Mucosa of stomach (tissue), 1 donor: ENCODE measurements at regions not wholly inside any gene's neighbourhood (a gene's known extent, or its start where the extent isn't known, plus 50 kb on each side); places are given as distances from the start of the nearest gene placed in this dataset.
"Not testable (repeated sequence)": the region's sequence is repeated elsewhere in the genome, so short reads cannot be mapped to it uniquely, and the experiment has no call there.

Experiments
- H3K27me3 ChIP-seq: one replicate; pipeline ENCODE4 v1.7.0; 2013; ENCODE audit warnings: mild to moderate bottlenecking, low read length; ENCODE audit not compliant: control insufficient read depth, insufficient read depth
- H3K36me3 ChIP-seq: one replicate; pipeline ENCODE4 v1.7.0; 2013; ENCODE audit warnings: low read length; ENCODE audit not compliant: control insufficient read depth, insufficient read depth
- H3K4me1 ChIP-seq: one replicate; pipeline ENCODE4 v1.7.0; 2013; ENCODE audit warnings: mild to moderate bottlenecking, low read length; ENCODE audit not compliant: control insufficient read depth, insufficient read depth
- H3K4me3 ChIP-seq: one replicate; pipeline ENCODE4 v1.7.0; 2013; ENCODE audit warnings: low read length
- H3K9ac ChIP-seq: one replicate; pipeline ENCODE4 v1.7.0; 2013; ENCODE audit warnings: mild to moderate bottlenecking, low read length, moderate library complexity
- H3K9me3 ChIP-seq: one replicate; pipeline ENCODE4 v1.7.0; 2013; ENCODE audit warnings: mild to moderate bottlenecking, low read length, moderate library complexity; ENCODE audit not compliant: control insufficient read depth
- donor health status: Pancreatic carcinoma.

DNA sequence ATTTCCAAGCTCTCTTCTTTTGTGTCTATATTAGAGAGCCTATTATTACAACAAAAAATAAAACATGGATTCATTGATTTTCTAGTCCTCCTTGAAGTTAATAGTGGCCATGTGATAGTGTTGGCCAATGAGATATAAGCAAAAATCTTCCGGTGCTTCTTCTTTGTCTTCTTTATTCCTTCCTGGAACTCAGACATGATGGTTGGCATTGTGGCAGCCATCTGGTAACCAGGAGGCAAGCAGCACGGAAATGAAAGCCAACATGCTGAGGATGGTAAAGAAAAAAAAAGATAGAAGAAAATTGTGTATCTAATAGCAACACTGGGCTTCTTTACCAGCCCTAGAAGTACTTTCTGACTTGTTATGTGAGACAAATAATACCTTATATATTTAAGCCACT is 50.8 kb upstream of the SEL1L start:
- H3K36me3 ChIP-seq, result no peaks in the 10 kb centered on the region
- H3K27me3 ChIP-seq, result no peaks in the 10 kb centered on the region
- no peaks in the 10 kb centered on the region for H3K9me3 ChIP-seq
- H3K4me1 ChIP-seq, result no peaks in the 10 kb centered on the region
- no peak overlapping the region for H3K9ac ChIP-seq
- no peak overlapping the region for H3K4me3 ChIP-seq

DNA sequence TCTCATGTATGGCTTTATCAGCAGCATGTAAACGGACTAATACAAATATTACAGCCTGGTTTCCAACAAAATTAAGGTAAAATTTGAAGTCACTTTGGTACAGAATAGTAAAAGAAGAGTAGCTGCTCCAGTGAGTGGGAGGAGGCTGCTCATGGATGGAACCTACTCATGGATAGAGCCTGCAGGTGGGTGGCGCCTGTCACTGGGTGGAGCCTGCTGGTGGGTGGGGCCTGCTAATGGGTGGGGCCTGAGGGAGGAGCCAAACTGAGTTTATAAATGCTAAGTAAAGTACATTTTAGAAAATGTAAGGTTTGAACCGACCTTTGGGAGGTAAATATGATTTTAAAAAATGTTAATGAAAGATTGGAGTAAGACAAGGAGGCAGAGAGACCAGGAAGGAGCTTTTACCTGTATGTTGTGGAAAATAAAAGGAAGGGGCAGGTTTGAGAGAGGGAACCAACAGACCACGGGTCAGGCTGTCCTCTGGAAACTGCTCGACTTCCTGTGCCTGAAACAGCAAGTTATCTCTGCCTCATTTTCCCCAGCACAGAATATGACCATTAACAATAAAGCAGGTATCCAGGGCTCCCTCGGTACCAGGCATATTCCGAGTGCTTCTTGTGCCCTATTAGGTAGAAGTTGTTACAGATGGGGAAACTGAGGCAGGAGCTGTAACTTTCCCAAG is 55.9 kb upstream of the SEL1L start:
- Histone ChIP-seq H3K4me1 (no peaks in the 10 kb centered on the region), H3K9me3 (no peaks in the 10 kb centered on the region), H3K9ac (no peak overlapping the region), H3K4me3 (no peak overlapping the region), H3K27me3 (no peaks in the 10 kb centered on the region), H3K36me3 (no peaks in the 10 kb centered on the region)

DNA sequence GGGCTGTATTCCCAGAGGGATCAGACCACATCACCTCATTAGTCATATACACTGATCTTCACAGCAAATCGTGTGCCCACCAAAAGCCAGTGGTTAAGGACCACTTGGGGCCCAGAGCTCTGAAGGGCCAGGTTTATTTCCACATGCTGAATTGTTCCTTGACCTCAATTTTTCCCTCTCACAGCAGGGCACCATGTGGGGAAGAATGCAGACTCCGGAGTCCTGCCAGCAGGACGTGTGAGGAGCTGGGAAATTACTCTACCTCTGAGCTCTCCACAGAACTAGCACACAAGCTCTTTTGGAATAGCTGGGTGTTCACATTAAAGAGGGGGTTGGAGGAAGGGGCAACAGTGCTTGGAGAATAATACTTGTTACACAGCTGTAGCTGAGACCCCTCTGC is 57.6 kb upstream of the SEL1L start:
- H3K27me3 ChIP-seq, result no peaks in the 10 kb centered on the region
- H3K4me3 ChIP-seq, result no peak overlapping the region
- no peak overlapping the region for H3K9ac ChIP-seq
- H3K4me1 ChIP-seq, result no peaks in the 10 kb centered on the region
- no peaks in the 10 kb centered on the region for H3K36me3 ChIP-seq
- H3K9me3 ChIP-seq, result no peaks in the 10 kb centered on the region

DNA sequence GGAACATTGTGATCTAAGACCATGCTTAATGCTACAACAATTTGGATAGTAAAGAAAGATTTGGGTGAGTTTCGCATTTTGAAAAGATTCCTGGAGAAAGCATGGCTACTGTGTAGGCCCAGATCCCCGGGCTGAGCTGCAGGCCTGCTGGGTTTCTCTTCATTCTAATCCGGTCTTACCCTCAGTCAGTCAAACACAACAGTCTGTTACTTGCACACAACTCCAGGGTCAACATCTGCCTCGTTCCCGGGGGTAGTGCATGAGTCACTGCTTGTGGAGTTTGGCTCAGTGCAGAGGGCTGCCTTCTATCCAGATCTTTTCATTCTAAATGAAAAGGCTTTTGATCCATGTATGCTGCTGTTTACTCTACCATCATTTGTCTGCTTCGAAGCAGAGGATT is 60.4 kb upstream of the SEL1L start:
- no peaks in the 10 kb centered on the region for H3K27me3 ChIP-seq
- no peak overlapping the region for H3K9ac ChIP-seq
- H3K4me3 ChIP-seq, result no peak overlapping the region
- no peaks in the 10 kb centered on the region for H3K36me3 ChIP-seq
- no peaks in the 10 kb centered on the region for H3K9me3 ChIP-seq
- H3K4me1 ChIP-seq, result no peaks in the 10 kb centered on the region

DNA sequence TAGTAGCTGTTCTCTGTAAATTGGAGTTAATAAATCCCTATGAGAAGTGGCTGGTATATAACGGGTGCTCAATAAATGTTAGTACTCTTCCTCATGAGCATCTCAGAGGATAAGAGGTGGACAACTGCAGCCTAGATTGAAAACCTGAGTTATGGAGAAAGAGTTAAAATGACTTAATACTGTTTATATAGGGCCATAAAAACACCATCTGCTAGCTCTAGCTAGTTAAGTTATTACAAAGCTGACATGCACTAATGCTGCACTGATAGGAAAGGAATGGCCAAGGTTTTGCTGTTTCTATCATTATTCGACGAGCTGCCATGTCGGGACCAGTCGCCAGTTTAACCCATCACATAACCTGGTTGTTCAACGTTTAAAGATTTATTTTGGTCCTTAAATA is 72.0 kb upstream of the SEL1L start:
- Histone ChIP-seq H3K9me3 (no peaks in the 10 kb centered on the region), H3K4me1 (no peaks in the 10 kb centered on the region), H3K4me3 (no peak overlapping the region), H3K9ac (no peak overlapping the region), H3K36me3 (no peaks in the 10 kb centered on the region), H3K27me3 (no peaks in the 10 kb centered on the region)

DNA sequence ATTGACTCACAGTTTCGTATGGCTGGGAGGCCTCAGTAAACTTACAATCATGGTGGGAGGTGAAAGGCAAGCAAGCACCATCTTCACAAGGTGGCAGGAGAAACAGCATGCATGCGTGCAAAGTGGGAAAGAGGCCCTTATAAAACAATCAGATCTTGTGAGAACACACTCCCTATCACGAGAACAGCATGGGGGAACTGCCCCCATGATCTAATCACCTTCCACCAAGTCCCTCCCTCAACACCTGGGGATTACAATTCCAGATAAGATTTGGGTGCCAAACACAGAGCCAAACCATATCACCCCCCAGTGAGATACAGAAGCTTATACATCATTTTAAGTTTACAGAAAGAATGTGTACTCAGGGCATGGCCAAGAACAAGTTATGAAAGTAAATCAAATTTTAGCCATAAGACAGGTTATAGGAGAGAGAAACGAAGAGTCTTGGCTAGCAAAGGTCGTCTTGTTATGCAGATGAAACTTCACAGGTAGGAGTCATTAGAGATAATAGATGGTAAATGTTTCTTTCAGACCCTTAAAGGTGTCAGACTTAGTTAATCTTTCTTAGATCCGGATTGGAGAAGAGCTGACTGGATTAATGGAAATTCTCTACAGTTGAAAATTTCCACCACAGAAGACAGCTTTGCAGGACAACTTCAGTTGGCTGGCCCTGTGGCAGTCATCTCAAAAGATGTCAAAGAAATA is 79.8 kb upstream of the SEL1L start:
- Histone ChIP-seq H3K27me3 (no peaks in the 10 kb centered on the region), H3K9ac (no peak overlapping the region), H3K36me3 (no peaks in the 10 kb centered on the region), H3K9me3 (no peaks in the 10 kb centered on the region), H3K4me1 (no peaks in the 10 kb centered on the region), H3K4me3 (no peak overlapping the region)

DNA sequence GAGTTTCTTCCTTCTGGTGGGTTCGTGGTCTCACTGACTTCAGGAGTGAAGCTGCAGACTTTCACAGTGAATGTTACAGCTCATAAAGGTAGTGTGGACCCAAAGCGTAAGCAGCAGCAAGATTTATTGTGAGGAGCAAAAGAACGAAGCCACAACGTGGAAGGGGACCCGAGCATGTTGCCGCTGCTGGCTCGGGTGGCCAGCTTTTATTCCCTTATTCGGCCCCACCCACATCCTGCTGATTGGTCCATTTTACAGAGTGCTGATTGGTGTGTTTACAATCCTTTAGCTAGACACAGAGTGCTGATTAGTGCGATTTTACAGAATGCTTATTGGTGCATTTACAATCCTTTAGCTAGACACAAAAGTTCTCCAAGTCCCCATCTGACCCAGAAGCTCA is 80.6 kb upstream of the SEL1L start:
- not testable (repeated sequence) for H3K27me3 ChIP-seq, H3K9ac ChIP-seq, H3K36me3 ChIP-seq, H3K9me3 ChIP-seq, H3K4me3 ChIP-seq, H3K4me1 ChIP-seq

DNA sequence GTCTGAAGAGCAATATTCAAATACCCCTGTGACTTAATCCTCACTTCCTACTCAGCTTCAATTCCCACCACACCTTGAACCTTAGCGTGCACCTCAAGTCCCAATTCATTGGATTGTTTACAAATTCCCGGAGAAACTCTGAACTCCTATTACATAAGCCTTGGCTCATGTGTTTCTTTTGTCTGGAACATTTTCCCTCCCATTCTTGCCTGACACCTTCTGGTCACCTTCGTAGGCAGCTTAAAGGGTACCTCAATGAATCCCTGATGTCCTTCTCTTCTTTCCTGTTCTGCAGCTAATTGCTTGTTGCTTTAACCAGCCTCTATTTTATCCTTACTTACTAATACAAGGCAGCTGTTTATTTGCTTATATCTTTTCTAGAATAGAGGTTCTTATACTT is 85.0 kb upstream of the SEL1L start:
- H3K9ac ChIP-seq, result no peak overlapping the region
- no peaks in the 10 kb centered on the region for H3K9me3 ChIP-seq
- H3K36me3 ChIP-seq, result no peaks in the 10 kb centered on the region
- H3K4me3 ChIP-seq, result no peak overlapping the region
- H3K4me1 ChIP-seq, result no peaks in the 10 kb centered on the region
- H3K27me3 ChIP-seq, result no peaks in the 10 kb centered on the region

DNA sequence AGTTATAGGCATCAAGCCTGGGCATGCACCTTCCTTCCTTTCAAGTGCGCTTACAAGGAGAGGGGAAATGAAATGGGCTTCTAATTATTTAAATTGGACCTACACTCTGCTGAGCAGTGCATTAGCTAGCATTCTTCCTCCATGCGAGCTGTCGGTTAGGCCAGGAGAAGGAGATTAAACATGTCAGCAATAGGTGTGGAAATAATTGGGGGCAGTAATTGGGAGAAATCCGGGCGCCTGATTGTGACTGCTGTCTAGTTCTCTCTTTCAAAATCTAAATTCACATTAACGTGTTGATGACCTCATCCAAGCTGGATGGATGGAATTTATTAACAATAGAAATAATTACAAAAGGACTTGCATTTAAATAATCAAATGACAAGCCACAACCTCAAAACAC is 86.2 kb upstream of the SEL1L start:
- Histone ChIP-seq H3K36me3 (no peaks in the 10 kb centered on the region), H3K27me3 (no peaks in the 10 kb centered on the region), H3K4me1 (no peaks in the 10 kb centered on the region), H3K4me3 (no peak overlapping the region), H3K9ac (no peak overlapping the region), H3K9me3 (no peaks in the 10 kb centered on the region)

DNA sequence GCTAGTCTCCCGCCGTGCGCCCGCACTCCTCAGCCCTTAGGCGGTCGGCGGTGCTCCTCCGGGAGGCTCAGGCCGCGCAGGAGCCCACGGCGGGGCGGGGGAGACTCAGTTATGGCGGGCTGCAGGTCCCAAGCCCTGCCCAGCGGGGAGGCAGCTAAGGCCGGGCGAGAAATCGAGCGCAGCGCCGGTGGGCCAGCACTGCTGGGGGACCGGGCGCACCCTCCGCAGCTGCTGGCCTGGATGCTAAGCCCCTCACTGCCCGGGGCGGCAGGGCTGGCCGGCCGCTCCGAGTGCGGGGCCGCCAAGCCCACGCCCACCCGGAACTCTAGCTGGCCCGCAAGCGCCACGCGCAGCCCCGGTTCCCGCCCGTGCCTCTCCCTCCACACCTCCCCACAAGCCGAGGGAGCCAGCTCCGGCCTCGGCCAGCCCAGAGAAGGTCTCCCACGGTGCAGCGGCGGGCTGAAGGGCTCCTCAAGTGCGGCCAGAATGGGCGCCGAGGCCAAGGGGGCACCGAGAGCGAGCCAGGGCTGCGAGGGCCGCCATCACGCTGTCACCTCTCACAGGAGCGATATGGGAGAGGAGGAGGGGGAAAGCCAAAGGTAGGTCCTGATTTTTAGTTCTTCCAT is 90.2 kb upstream of the SEL1L start:
- not testable (repeated sequence) for H3K4me1 ChIP-seq, H3K9me3 ChIP-seq, H3K4me3 ChIP-seq, H3K27me3 ChIP-seq, H3K9ac ChIP-seq, H3K36me3 ChIP-seq

DNA sequence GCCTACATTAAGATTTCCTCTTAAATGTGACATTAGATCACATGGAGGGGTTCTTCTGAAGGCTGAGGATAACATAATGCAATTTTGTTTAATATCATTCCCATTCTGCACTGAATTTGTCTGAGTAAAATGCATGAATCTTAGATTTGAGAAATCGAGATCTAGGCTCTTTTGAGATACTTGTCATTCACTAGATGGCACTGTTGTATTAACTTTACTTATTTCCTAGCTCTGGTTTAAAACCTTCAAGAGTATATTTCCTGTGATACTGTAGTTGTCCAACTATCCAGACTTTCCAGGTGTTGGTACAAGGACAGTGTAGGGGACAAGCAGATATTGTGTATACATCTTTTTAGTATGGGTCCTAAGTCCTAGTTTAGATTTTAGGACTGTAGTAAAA is 91.7 kb upstream of the SEL1L start:
- no peak overlapping the region for H3K4me3 ChIP-seq
- H3K27me3 ChIP-seq, result no peaks in the 10 kb centered on the region
- no peak overlapping the region for H3K9ac ChIP-seq
- H3K4me1 ChIP-seq, result no peaks in the 10 kb centered on the region
- H3K36me3 ChIP-seq, result no peaks in the 10 kb centered on the region
- H3K9me3 ChIP-seq, result no peaks in the 10 kb centered on the region

DNA sequence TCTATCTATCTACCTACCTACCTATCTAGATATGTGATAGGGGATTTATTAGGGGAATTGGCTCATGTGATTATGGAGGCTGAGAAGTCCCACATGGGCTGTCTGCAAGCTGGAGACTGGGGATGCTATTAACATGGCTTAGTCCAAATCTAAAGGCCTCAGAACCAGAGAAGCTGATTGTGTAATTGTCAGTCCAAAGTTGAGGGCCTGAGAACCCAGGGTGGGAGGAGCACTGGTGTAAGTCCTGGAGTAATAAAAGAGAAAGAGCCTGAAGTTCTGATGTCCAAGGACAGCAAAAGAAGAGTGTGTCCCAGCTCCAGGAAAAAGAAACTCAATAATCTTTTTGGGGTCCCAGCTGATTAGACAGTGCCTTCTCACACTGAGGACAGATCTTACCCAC is 98.5 kb upstream of the SEL1L start:
- H3K9ac ChIP-seq, result no peak overlapping the region
- no peaks in the 10 kb centered on the region for H3K4me1 ChIP-seq
- H3K36me3 ChIP-seq, result no peaks in the 10 kb centered on the region
- H3K27me3 ChIP-seq, result no peaks in the 10 kb centered on the region
- no peaks in the 10 kb centered on the region for H3K9me3 ChIP-seq
- H3K4me3 ChIP-seq, result no peak overlapping the region
